ENCODE measurements at regions not wholly inside any gene's neighbourhood (a gene's known extent, or its start where the extent isn't known, plus 50 kb on each side); places are given as distances from the start of the nearest gene placed in this dataset.

DNA sequence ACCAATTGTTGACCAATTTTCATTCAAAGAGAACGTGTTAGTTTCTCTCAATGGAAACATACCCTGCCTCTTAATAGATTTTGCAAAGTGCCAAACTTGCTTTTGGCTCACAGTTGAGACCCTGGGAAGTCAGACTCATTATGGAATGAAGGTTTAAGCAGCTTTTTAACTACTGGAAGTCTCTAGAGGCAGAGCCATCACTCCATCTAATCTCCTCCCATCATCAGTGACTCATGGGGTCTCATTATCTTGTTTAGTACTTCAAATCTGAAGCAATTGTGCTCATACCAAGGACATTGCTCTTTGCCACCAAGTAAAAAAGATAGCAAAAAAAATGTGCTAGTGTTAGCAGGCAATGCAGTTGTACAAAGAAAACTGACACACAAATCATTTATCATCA is 537.1 kb upstream of the LRRC4C start:
- H3K27me3 ChIP-seq (replicated peaks; ENCODE audit: insufficient read depth, low read length): no peaks in the 10 kb centered on the region
- DNase-seq: no peak
- no peaks in the 10 kb centered on the region for H4K20me1 ChIP-seq (ENCODE audit: insufficient read depth, low read length)
- H3K79me2 ChIP-seq (ENCODE audit: low read length): no peaks in the 10 kb centered on the region
- TF ChIP-seq EZH2phosphoT487 (IDR thresholded peaks at IDR 0.05; ENCODE audit: low read length) (no peak), EZH2 (optimal IDR thresholded peaks at IDR 0.05; ENCODE audit: low read depth, low read length) (no peak), CTCF (IDR thresholded peaks at IDR 0.05; ENCODE audit: low read length) (no peak)
- H3K36me3 ChIP-seq (replicated peaks; ENCODE audit: insufficient read depth, low read length): no peaks in the 10 kb centered on the region
- H3K4me3 ChIP-seq (ENCODE audit: low read length): no peak overlapping the region
- H3K9ac ChIP-seq (ENCODE audit: low read length): no peak overlapping the region
- H2AFZ ChIP-seq (ENCODE audit: low read length): no peak overlapping the region
- H3K4me1 ChIP-seq (ENCODE audit: low read length): no peaks in the 10 kb centered on the region
- no peak overlapping the region for H3K27ac ChIP-seq (ENCODE audit: low read length)
- H3K9me3 ChIP-seq (replicated peaks; ENCODE audit: insufficient read depth, low read length): no peaks in the 10 kb centered on the region
- no peak overlapping the region for H3K4me2 ChIP-seq (ENCODE audit: low read depth, low read length)
- no peaks in the 10 kb centered on the region for H3K9me2 ChIP-seq (replicated peaks; ENCODE audit: insufficient read depth, low read length)
- H3F3A ChIP-seq (ENCODE audit: insufficient read depth, low read length): no peaks in the 10 kb centered on the region

- no peaks in the 10 kb centered on the region for H3K27me3 ChIP-seq (replicated peaks; ENCODE audit: insufficient read depth, low read length)
- no peaks in the 10 kb centered on the region for H3K36me3 ChIP-seq (replicated peaks; ENCODE audit: insufficient read depth, low read length)
- no peaks in the 10 kb centered on the region for H3K9me2 ChIP-seq (replicated peaks; ENCODE audit: insufficient read depth, low read length)
- H3K4me3 ChIP-seq (ENCODE audit: low read length): no peak overlapping the region
- H3K27ac ChIP-seq (ENCODE audit: low read length): no peak overlapping the region
- DNase-seq: no peak
- H3K4me1 ChIP-seq (ENCODE audit: low read length): no peaks in the 10 kb centered on the region
- H3K9me3 ChIP-seq (replicated peaks; ENCODE audit: insufficient read depth, low read length): no peaks in the 10 kb centered on the region
- H3K79me2 ChIP-seq (ENCODE audit: low read length): no peaks in the 10 kb centered on the region
- no peak overlapping the region for H2AFZ ChIP-seq (ENCODE audit: low read length)
- H3F3A ChIP-seq (ENCODE audit: insufficient read depth, low read length): no peaks in the 10 kb centered on the region
- TF ChIP-seq CTCF (IDR thresholded peaks at IDR 0.05; ENCODE audit: low read length) (no peak), EZH2 (optimal IDR thresholded peaks at IDR 0.05; ENCODE audit: low read depth, low read length) (no peak), EZH2phosphoT487 (IDR thresholded peaks at IDR 0.05; ENCODE audit: low read length) (no peak)
- H3K4me2 ChIP-seq (ENCODE audit: low read depth, low read length): no peak overlapping the region
- no peaks in the 10 kb centered on the region for H4K20me1 ChIP-seq (ENCODE audit: insufficient read depth, low read length)
- no peak overlapping the region for H3K9ac ChIP-seq (ENCODE audit: low read length)
Observed at GRCh38 chr11:41997844-41998401, 538.5 kb upstream of the LRRC4C start.

DNA sequence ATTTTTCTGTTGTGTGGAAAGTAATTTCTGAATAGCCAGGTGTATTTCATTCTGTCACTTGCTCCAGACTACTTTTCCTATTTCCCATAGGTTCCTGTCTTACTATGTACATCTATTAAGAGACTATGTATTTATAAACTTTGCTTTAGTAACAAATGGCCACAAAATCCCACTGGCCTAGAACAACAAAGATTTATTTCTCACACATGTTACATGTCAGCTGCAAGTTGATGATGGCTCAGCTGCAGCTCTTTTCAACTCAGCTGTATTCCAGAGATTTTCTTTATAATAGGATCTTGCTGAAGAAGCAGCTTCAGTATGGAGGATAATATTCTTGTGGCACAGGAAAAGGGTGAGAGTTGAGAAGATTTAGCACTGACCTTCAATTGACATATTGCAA is 539.6 kb upstream of the LRRC4C start:
- no peaks in the 10 kb centered on the region for H3K9me2 ChIP-seq (replicated peaks; ENCODE audit: insufficient read depth, low read length)
- H2AFZ ChIP-seq (ENCODE audit: low read length): no peak overlapping the region
- H3K79me2 ChIP-seq (ENCODE audit: low read length): no peaks in the 10 kb centered on the region
- H3K9me3 ChIP-seq (replicated peaks; ENCODE audit: insufficient read depth, low read length): no peaks in the 10 kb centered on the region
- H3K4me3 ChIP-seq (ENCODE audit: low read length): no peak overlapping the region
- H3K4me2 ChIP-seq (ENCODE audit: low read depth, low read length): no peak overlapping the region
- H3F3A ChIP-seq (ENCODE audit: insufficient read depth, low read length): no peaks in the 10 kb centered on the region
- no peaks in the 10 kb centered on the region for H3K4me1 ChIP-seq (ENCODE audit: low read length)
- H3K27me3 ChIP-seq (replicated peaks; ENCODE audit: insufficient read depth, low read length): no peaks in the 10 kb centered on the region
- no peak for DNase-seq
- no peaks in the 10 kb centered on the region for H3K36me3 ChIP-seq (replicated peaks; ENCODE audit: insufficient read depth, low read length)
- no peaks in the 10 kb centered on the region for H4K20me1 ChIP-seq (ENCODE audit: insufficient read depth, low read length)
- TF ChIP-seq EZH2 (optimal IDR thresholded peaks at IDR 0.05; ENCODE audit: low read depth, low read length) (no peak), CTCF (IDR thresholded peaks at IDR 0.05; ENCODE audit: low read length) (no peak), EZH2phosphoT487 (IDR thresholded peaks at IDR 0.05; ENCODE audit: low read length) (no peak)
- H3K27ac ChIP-seq (ENCODE audit: low read length): no peak overlapping the region
- no peak overlapping the region for H3K9ac ChIP-seq (ENCODE audit: low read length)

Data from MM.1S (cell line).